Neural cell (in vitro differentiated cells): ENCODE measurements at regions not wholly inside any gene's neighbourhood (a gene's known extent, or its start where the extent isn't known, plus 50 kb on each side); places are given as distances from the start of the nearest gene placed in this dataset.

ENCODE experiments used
- EZH2 ChIP-seq: fragments of 200-600, 300-800 bp; shearing (Covaris generic), sonication (generic); IDR thresholded peaks from 2 replicates; pipeline ENCODE4 v1.6.1; 2014; ENCODE audit warnings: antibody characterized with exemption, low read length, borderline replicate concordance, mild to moderate bottlenecking; ENCODE audit not compliant: insufficient read depth, poor library complexity, severe bottlenecking
- REST ChIP-seq: IDR thresholded peaks from 2 replicates; pipeline ENCODE4 v1.6.1; 2012; ENCODE audit warnings: borderline replicate concordance

- TF ChIP-seq REST (no peak), EZH2 (no peak)
These were observed 1543.6 kb upstream of the MIR17HG start for GRCh38 chr13:89803839-89804238.
